ENCODE measurements at regions not wholly inside any gene's neighbourhood (a gene's known extent, or its start where the extent isn't known, plus 50 kb on each side); places are given as distances from the start of the nearest gene placed in this dataset.

GRCh38 chr9:1231998-1232919 is 182.1 kb downstream of the DMRT2 start:
- TF ChIP-seq CTCF (IDR thresholded peaks at IDR 0.05 in 4 of 5, conservative IDR thresholded peaks at IDR 0.05 in 1 of 5) (no peak), POLR2A (IDR thresholded peaks at IDR 0.05) (no peak)
